Transverse colon (tissue), 4 donors: ENCODE measurements at regions not wholly inside any gene's neighbourhood (a gene's known extent, or its start where the extent isn't known, plus 50 kb on each side); places are given as distances from the start of the nearest gene placed in this dataset.

Experiments used
- CTCF ChIP-seq, 5 experiments: fragments of 200-600 bp in 3 of 5; fragments of 450-650 bp in 2 of 5; sonication (generic) in 3 of 5; IDR thresholded peaks; 1 replicate in 2 of 5; 2 replicates in 3 of 5; pipeline ENCODE4 v1.5.1; 2016 to 2017; ENCODE audit warnings: antibody characterized with exemption in 5 of 5, inconsistent platforms in 3 of 5, mild to moderate bottlenecking in 2 of 5, moderate library complexity in 1 of 5
- EP300 ChIP-seq: sonication (generic); formaldehyde crosslinking; IDR thresholded peaks from one replicate; pipeline ENCODE4 v1.6.1; 2017; ENCODE audit warnings: antibody characterized with exemption, low read depth
- POLR2A ChIP-seq: fragments of 450-650 bp; IDR thresholded peaks from one replicate; pipeline ENCODE4 v1.6.1; 2016; ENCODE audit warnings: antibody characterized with exemption, mild to moderate bottlenecking, moderate library complexity
- POLR2AphosphoS5 ChIP-seq, 3 donors: sonication (generic); formaldehyde crosslinking; IDR thresholded peaks; one replicate each; pipeline ENCODE4 v1.6.1; 2016; ENCODE audit warnings: antibody characterized with exemption in 3 of 3

- no peak for TF ChIP-seq CTCF (IDR thresholded peaks at IDR 0.05)
- no peak for TF ChIP-seq POLR2A
- no peak for TF ChIP-seq POLR2AphosphoS5 (IDR thresholded peaks at IDR 0.05)
- no peak for TF ChIP-seq EP300
Measured at GRCh38 chr2:83899271-83899670, 559.8 kb downstream of the SUCLG1 start.
